IMR-90 (cell line): ENCODE measurements at regions not wholly inside any gene's neighbourhood (a gene's known extent, or its start where the extent isn't known, plus 50 kb on each side); places are given as distances from the start of the nearest gene placed in this dataset.
"Not testable (repeated sequence)": the region's sequence is repeated elsewhere in the genome, so short reads cannot be mapped to it uniquely, and the experiment has no call there.

Experiments
- ATAC-seq: fragments of 200-7000 bp; cut with Tn5 transposase; 2 replicates; pipeline ENCODE4 v1.9.1; 2020; ENCODE audit warnings: low read depth, mild to moderate bottlenecking, moderate library complexity
- BruUV-seq: library from RNA; stranded (reverse); fragments of 400-500 nt; replicated peaks from 2 replicates; lab custom pipeline; 2021; lab: Mats Ljungman, UMichigan
- CTCF ChIA-PET: fragments of 300-600 bp; formaldehyde crosslinking; extraction: SDS; loops from one replicate; lab custom pipeline; 2021; ENCODE audit warnings: antibody characterized with exemption; lab: Yijun Ruan, JAX
- POLR2A ChIA-PET: fragments of 300-600 bp; sonication (Branson Sonifier 250); formaldehyde crosslinking; loops from one replicate; lab custom pipeline; 2022; ENCODE audit warnings: antibody characterized with exemption; ENCODE audit not compliant: unreplicated experiment; lab: Charles Lee
- DNase-seq: peaks from one replicate; pipeline ENCODE4 v3.0.0; 2013
- H2AFZ ChIP-seq: replicated peaks from 2 replicates; pipeline ENCODE3; 2013; ENCODE audit warnings: low read length, mild to moderate bottlenecking; ENCODE audit not compliant: poor library complexity
- H2AK5ac ChIP-seq: 2 replicates; pipeline ENCODE4 v1.6.1; 2013; ENCODE audit warnings: low read depth, low read length, inconsistent platforms
- H2AK9ac ChIP-seq: replicated peaks from 2 replicates; pipeline ENCODE3; 2013; ENCODE audit warnings: mild to moderate bottlenecking, low read depth, low read length, moderate library complexity; ENCODE audit not compliant: poor library complexity
- H2BK120ac ChIP-seq: 2 replicates; pipeline ENCODE4 v1.6.1; 2013; ENCODE audit warnings: low read depth, low read length, inconsistent platforms
- H2BK15ac ChIP-seq: 3 replicates; pipeline ENCODE4 v1.6.1; 2013; ENCODE audit warnings: low read depth, low read length, inconsistent platforms
- H2BK20ac ChIP-seq: 2 replicates; pipeline ENCODE4 v1.6.1; 2013; ENCODE audit warnings: low read depth, mild to moderate bottlenecking, inconsistent platforms, low read length, moderate library complexity
- H2BK5ac ChIP-seq: 2 replicates; pipeline ENCODE4 v1.6.1; 2013; ENCODE audit warnings: mild to moderate bottlenecking, low read depth, low read length, inconsistent platforms; ENCODE audit not compliant: poor library complexity, severe bottlenecking
- H3K14ac ChIP-seq: replicated peaks from 2 replicates; pipeline ENCODE4 v1.6.1; 2013; ENCODE audit warnings: low read depth, low read length, inconsistent platforms
- H3K18ac ChIP-seq: 2 replicates; pipeline ENCODE4 v1.6.1; 2013; ENCODE audit warnings: low read depth, low read length, control low read depth
- H3K23ac ChIP-seq: 2 replicates; pipeline ENCODE4 v1.6.1; 2013; ENCODE audit warnings: low read depth, low read length, inconsistent platforms
- H3K27ac ChIP-seq: 2 replicates; pipeline ENCODE4 v1.5.1; 2013; ENCODE audit warnings: mild to moderate bottlenecking, control low read depth, low read length; ENCODE audit not compliant: insufficient read depth
- H3K27me3 ChIP-seq: 2 replicates; pipeline ENCODE4 v1.6.1; 2013; ENCODE audit warnings: low read length; ENCODE audit not compliant: control insufficient read depth, insufficient read depth
- H3K36me3 ChIP-seq: 2 replicates; pipeline ENCODE4 v1.6.1; 2013; ENCODE audit warnings: low read length, mixed read lengths; ENCODE audit not compliant: control insufficient read depth, insufficient read depth
- H3K4ac ChIP-seq: 2 replicates; pipeline ENCODE4 v1.6.1; 2013; ENCODE audit warnings: low read depth, low read length, inconsistent platforms
- H3K4me1 ChIP-seq: 2 replicates; pipeline ENCODE4 v1.6.1; 2013; ENCODE audit warnings: low read length, mixed read lengths; ENCODE audit not compliant: control insufficient read depth, insufficient read depth
- H3K4me2 ChIP-seq: 2 replicates; pipeline ENCODE4 v1.6.1; 2013; ENCODE audit warnings: low read depth, mild to moderate bottlenecking, control low read depth, low read length, moderate library complexity
- H3K4me3 ChIP-seq: 2 replicates; pipeline ENCODE4 v1.5.1; 2013; ENCODE audit warnings: low read depth, mild to moderate bottlenecking, control low read depth, low read length, moderate library complexity; ENCODE audit not compliant: insufficient read depth
- H3K56ac ChIP-seq: 2 replicates; pipeline ENCODE4 v1.6.1; 2013; ENCODE audit warnings: low read length, inconsistent platforms; ENCODE audit not compliant: insufficient read depth; ENCODE audit errors: extremely low read depth
- H3K79me1 ChIP-seq, 2 experiments: 2 replicates each; pipeline ENCODE4 v1.6.1; 2013; ENCODE audit warnings: low read length in 2 of 2, inconsistent platforms in 1 of 2, low read depth in 1 of 2
- H3K9ac ChIP-seq: 2 replicates; pipeline ENCODE4 v1.6.1; 2013; ENCODE audit warnings: low read depth, low read length, control low read depth
- H3K9me1 ChIP-seq: 2 replicates; pipeline ENCODE4 v1.6.1; 2013; ENCODE audit warnings: low read length, inconsistent platforms; ENCODE audit not compliant: insufficient read depth
- H3K9me3 ChIP-seq: 2 replicates; pipeline ENCODE4 v1.6.1; 2013; ENCODE audit warnings: low read length; ENCODE audit not compliant: control insufficient read depth, insufficient read depth
- H4K20me1 ChIP-seq: 2 replicates; pipeline ENCODE4 v1.6.1; 2013; ENCODE audit warnings: low read length, inconsistent platforms; ENCODE audit not compliant: insufficient read depth
- H4K5ac ChIP-seq: 2 replicates; pipeline ENCODE4 v1.6.1; 2013; ENCODE audit warnings: mild to moderate bottlenecking, low read depth, low read length, control low read depth
- H4K8ac ChIP-seq, 2 experiments: 2 replicates each; pipeline ENCODE4 v1.6.1; 2013; ENCODE audit warnings: low read depth in 2 of 2, low read length in 2 of 2, control low read depth in 1 of 2, inconsistent platforms in 1 of 2
- H4K91ac ChIP-seq: 2 replicates; pipeline ENCODE4 v1.6.1; 2013; ENCODE audit warnings: low read depth, low read length, inconsistent platforms; ENCODE audit not compliant: insufficient read depth
- FOS ChIP-seq: fragments of 150-350 bp; IDR thresholded peaks from 2 replicates; pipeline ENCODE4 v1.6.1; 2016; ENCODE audit warnings: low read depth, low read length
- MXI1 ChIP-seq: IDR thresholded peaks from 2 replicates; pipeline ENCODE4 v1.6.1; 2012; ENCODE audit warnings: low read depth, mild to moderate bottlenecking, low read length, moderate library complexity, borderline replicate concordance
- NFE2L2 ChIP-seq: fragments of 150-350 bp; IDR thresholded peaks from 2 replicates; pipeline ENCODE4 v1.6.1; 2016; ENCODE audit warnings: low read depth, mild to moderate bottlenecking, low read length
- RAD21 ChIP-seq: IDR thresholded peaks from 2 replicates; pipeline ENCODE4 v1.6.1; 2012; ENCODE audit warnings: low read length, improper control_type of control experiment
- SMC3 ChIP-seq: fragments of 150-350 bp; IDR thresholded peaks from 2 replicates; pipeline ENCODE4 v1.6.1; 2016; ENCODE audit warnings: low read depth, mild to moderate bottlenecking, antibody characterized with exemption, low read length, moderate library complexity
- WGBS, 2 experiments: methylation state at CpG; one replicate each; pipeline versions ENCODE4 v1.1.5 to v1.1.7; 2013; ENCODE audit warnings: missing lambda C conversion rate in 2 of 2; ENCODE audit not compliant: insufficient read length in 1 of 2; ENCODE audit errors: extremely low coverage in 2 of 2; 5-methylcytosine and 5-hydroxymethylcytosine counted together
- dilution Hi-C: fragments of 300-500 bp; cut with HindIII; formaldehyde crosslinking; loops from one replicate; pipeline ENCODE4 v1.14.3; 2018; ENCODE audit warnings: low sequenced_read_pairs; ENCODE audit not compliant: unreplicated experiment
- in situ Hi-C: fragments of 300-500 bp; cut with MboI; formaldehyde crosslinking; loops from 3 replicates; pipeline ENCODE4 v1.14.3; 2019; ENCODE audit warnings: low sequenced_read_pairs, inconsistent platforms, mixed read lengths
- intact Hi-C: fragments of 100-400 bp; cut with micrococcal nuclease; formaldehyde crosslinking; loops from 2 replicates; pipeline ENCODE4 v1.10.0; 2022
- TF ChIP-seq, protein P1 (sequence below): conservative IDR thresholded peaks from 2 replicates; pipeline ENCODE4 v1.5.1; 2012; ENCODE audit warnings: mild to moderate bottlenecking, low read depth, low read length, improper control_type of control experiment

- Histone ChIP-seq H2AFZ (no peak overlapping the region), H4K8ac (no peak overlapping the region), H3K56ac (no peak overlapping the region), H2AK5ac (no peak overlapping the region), H3K4ac (no peak overlapping the region), H4K20me1 (no peaks in the 10 kb centered on the region), H3K27ac (no peak overlapping the region), H2BK5ac (no peak overlapping the region), H2AK9ac (no peak overlapping the region), H3K14ac (no peak overlapping the region), H3K4me1 (no peaks in the 10 kb centered on the region), H3K9me1 (no peaks in the 10 kb centered on the region), H3K18ac (no peak overlapping the region), H2BK15ac (no peak overlapping the region), H2BK120ac (no peak overlapping the region), H4K91ac (no peak overlapping the region), H3K4me3 (no peak overlapping the region), H3K9me3 (no peaks in the 10 kb centered on the region), H3K9ac (no peak overlapping the region), H3K27me3 (no peaks in the 10 kb centered on the region), H3K79me1 (no peaks in the 10 kb centered on the region), H3K23ac (no peak overlapping the region), H3K4me2 (no peak overlapping the region), H4K5ac (no peak overlapping the region), H2BK20ac (no peak overlapping the region), H3K36me3 (no peaks in the 10 kb centered on the region)
- intact Hi-C loops: no loop called here
- CTCF ChIA-PET: no interaction called here
- no peak for TF ChIP-seq SMC3
- TF ChIP-seq, protein P1, sequence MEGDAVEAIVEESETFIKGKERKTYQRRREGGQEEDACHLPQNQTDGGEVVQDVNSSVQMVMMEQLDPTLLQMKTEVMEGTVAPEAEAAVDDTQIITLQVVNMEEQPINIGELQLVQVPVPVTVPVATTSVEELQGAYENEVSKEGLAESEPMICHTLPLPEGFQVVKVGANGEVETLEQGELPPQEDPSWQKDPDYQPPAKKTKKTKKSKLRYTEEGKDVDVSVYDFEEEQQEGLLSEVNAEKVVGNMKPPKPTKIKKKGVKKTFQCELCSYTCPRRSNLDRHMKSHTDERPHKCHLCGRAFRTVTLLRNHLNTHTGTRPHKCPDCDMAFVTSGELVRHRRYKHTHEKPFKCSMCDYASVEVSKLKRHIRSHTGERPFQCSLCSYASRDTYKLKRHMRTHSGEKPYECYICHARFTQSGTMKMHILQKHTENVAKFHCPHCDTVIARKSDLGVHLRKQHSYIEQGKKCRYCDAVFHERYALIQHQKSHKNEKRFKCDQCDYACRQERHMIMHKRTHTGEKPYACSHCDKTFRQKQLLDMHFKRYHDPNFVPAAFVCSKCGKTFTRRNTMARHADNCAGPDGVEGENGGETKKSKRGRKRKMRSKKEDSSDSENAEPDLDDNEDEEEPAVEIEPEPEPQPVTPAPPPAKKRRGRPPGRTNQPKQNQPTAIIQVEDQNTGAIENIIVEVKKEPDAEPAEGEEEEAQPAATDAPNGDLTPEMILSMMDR: no peak
- TF ChIP-seq NFE2L2: no peak
- no peak for TF ChIP-seq FOS
- TF ChIP-seq RAD21: no peak
- no peak for TF ChIP-seq MXI1
- DNase-seq: no peak
- POLR2A ChIA-PET: no interaction called here
- dilution Hi-C loops: no loop called here
- no TSS peak for BruUV-seq
- ATAC-seq: no peak
- in situ Hi-C loops: no loop called here
- 72% methylated on average over 2 of the region's 7 CpGs; no CpG with 5 or more reads in 1 of the 2 experiments for WGBS, 2 experiments
These were observed 138.3 kb upstream of the GALNT2 start for GRCh38 chr1:229928767-229929166.

DNA sequence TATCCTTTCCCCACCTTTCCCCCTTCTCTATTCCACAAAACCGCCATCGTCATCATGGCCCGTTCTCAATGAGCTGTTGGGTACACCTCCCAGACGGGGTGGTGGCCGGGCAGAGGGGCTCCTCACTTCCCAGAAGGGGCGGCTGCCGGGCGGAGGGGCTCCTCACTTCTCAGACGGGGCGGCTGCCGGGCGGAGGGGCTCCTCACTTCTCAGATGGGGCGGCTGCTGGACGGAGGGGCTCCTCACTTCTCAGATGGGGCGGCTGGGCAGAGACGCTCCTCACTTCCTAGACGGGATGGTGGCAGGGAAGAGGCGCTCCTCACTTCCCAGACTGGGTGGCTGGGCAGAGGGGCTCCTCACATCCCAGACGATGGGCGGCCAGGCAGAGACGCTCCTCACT lies 135.3 kb upstream of the GALNT2 start:
- DNase-seq, H3K9me1 ChIP-seq, H2AK5ac ChIP-seq, H2AK9ac ChIP-seq, H3K14ac ChIP-seq, H3K79me1 ChIP-seq, H2BK20ac ChIP-seq, H3K4me1 ChIP-seq, H3K27me3 ChIP-seq, H3K27ac ChIP-seq, H2BK15ac ChIP-seq, H3K56ac ChIP-seq, H3K9me3 ChIP-seq, H4K8ac ChIP-seq, H3K36me3 ChIP-seq, ATAC-seq, POLR2A ChIA-PET, H4K5ac ChIP-seq, BruUV-seq, CTCF ChIA-PET, H3K4ac ChIP-seq, H2BK5ac ChIP-seq, intact Hi-C loops, H3K4me3 ChIP-seq, H3K4me2 ChIP-seq, H2BK120ac ChIP-seq, H3K9ac ChIP-seq, H4K20me1 ChIP-seq, H3K23ac ChIP-seq, H3K18ac ChIP-seq, dilution Hi-C loops, in situ Hi-C loops, H2AFZ ChIP-seq, H4K91ac ChIP-seq: not testable (repeated sequence)
- 94% methylated on average over 3 of the region's 21 CpGs; no CpG with 5 or more reads in 1 of the 2 experiments for WGBS, 2 experiments
